ENCODE measurements at regions not wholly inside any gene's neighbourhood (a gene's known extent, or its start where the extent isn't known, plus 50 kb on each side); places are given as distances from the start of the nearest gene placed in this dataset.

DNA sequence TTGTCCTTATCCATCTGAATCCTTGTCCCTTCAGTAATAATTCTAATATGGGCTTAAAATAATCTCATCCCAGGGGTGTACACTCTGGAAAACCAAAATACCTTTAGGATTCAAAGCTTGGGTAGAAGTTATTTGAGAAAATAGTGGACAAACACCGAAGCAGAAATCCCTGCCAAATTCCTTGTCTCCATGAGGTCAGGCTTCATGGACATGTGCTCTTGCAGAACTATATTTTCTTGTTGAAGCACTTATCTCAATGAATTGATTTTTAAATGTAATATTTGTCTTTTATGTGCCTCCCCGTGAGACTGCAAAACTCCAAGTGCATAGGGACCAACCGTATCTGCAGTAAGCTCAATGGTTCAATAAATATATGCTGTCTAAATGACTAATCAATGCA is 1153.3 kb upstream of the AUTS2 start:
- no peak for TF ChIP-seq EZH2 (IDR thresholded peaks at IDR 0.05; ENCODE audit: insufficient read depth, poor library complexity, severe bottlenecking)
- no peak for TF ChIP-seq EZH2phosphoT487 (IDR thresholded peaks at IDR 0.05; ENCODE audit: insufficient read depth, low read depth)

Data from GM23248 (cell line).